H1 (cell line): ENCODE measurements at regions not wholly inside any gene's neighbourhood (a gene's known extent, or its start where the extent isn't known, plus 50 kb on each side); places are given as distances from the start of the nearest gene placed in this dataset.
"Not testable (repeated sequence)": the region's sequence is repeated elsewhere in the genome, so short reads cannot be mapped to it uniquely, and the experiment has no call there.

Source experiments
- CTCF ChIA-PET: fragments of 300-600 bp; sonication (Branson Sonifier 250); formaldehyde crosslinking; loops from one replicate; lab custom pipeline; 2021; ENCODE audit not compliant: partially characterized antibody; lab: Charles Lee
- POLR2A ChIA-PET: fragments of 300-600 bp; sonication (Branson Sonifier 250); formaldehyde crosslinking; loops from one replicate; lab custom pipeline; 2021; ENCODE audit warnings: inconsistent platforms; ENCODE audit not compliant: partially characterized antibody; lab: Charles Lee
- DNase-seq, 2 experiments: peaks; one replicate each; pipeline versions ENCODE4 v3.0.0 to v3.0.0-alpha.2; 2010 to 2022; ENCODE audit warnings: low spot score in 2 of 2, low read depth in 1 of 2, mixed read lengths in 1 of 2
- FAIRE-seq: peaks from 2 replicates; lab custom pipeline; 2011; peaks lifted over from hg19 to GRCh38; lab: Jason Lieb, UNC
- H2AFZ ChIP-seq: 2 replicates; pipeline ENCODE4 v1.8.1; 2012; ENCODE audit warnings: low read length, inconsistent platforms
- H2AK5ac ChIP-seq: 2 replicates; pipeline ENCODE4 v1.6.1; 2013; ENCODE audit warnings: low read depth, low read length
- H2BK120ac ChIP-seq: replicated peaks from 2 replicates; pipeline ENCODE3; 2013; ENCODE audit warnings: low read depth, low read length, inconsistent platforms
- H2BK12ac ChIP-seq: 2 replicates; pipeline ENCODE4 v1.6.1; 2013; ENCODE audit warnings: low read depth, low read length
- H2BK15ac ChIP-seq: 2 replicates; pipeline ENCODE4 v1.6.1; 2013; ENCODE audit warnings: low read length
- H2BK20ac ChIP-seq: 2 replicates; pipeline ENCODE4 v1.6.1; 2013; ENCODE audit warnings: low read length
- H2BK5ac ChIP-seq: 2 replicates; pipeline ENCODE4 v1.6.1; 2013; ENCODE audit warnings: low read depth, low read length
- H3K14ac ChIP-seq: 2 replicates; pipeline ENCODE4 v1.6.1; 2013; ENCODE audit warnings: inconsistent platforms; ENCODE audit not compliant: insufficient read length
- H3K18ac ChIP-seq: 2 replicates; pipeline ENCODE4 v1.6.1; 2013; ENCODE audit warnings: low read length; ENCODE audit errors: extremely low read depth
- H3K23ac ChIP-seq: 2 replicates; pipeline ENCODE4 v1.6.1; 2013; ENCODE audit warnings: inconsistent platforms; ENCODE audit not compliant: insufficient read length
- H3K23me2 ChIP-seq: 2 replicates; pipeline ENCODE4 v1.6.1; 2013; ENCODE audit warnings: low read depth, low read length
- H3K27ac ChIP-seq: 2 replicates; pipeline ENCODE4 v1.6.1; 2011; ENCODE audit warnings: low read depth, low read length, inconsistent platforms
- H3K27me3 ChIP-seq, 4 experiments: replicated peaks in 1 of 4; 1 replicate in 1 of 4; 2 replicates in 3 of 4; pipeline versions ENCODE4 v1.6.1 to v1.8.1; 2011 to 2013; ENCODE audit warnings: low read length in 3 of 4, mild to moderate bottlenecking in 3 of 4, inconsistent platforms in 2 of 4, mixed read lengths in 2 of 4, moderate library complexity in 1 of 4; ENCODE audit not compliant: control insufficient read depth in 3 of 4, insufficient read depth in 3 of 4; ENCODE audit errors: extremely low read depth in 1 of 4
- H3K36me3 ChIP-seq, 4 experiments: 2 replicates each; pipeline versions ENCODE4 v1.6.1 to v1.8.1; 2011 to 2013; ENCODE audit warnings: mild to moderate bottlenecking in 4 of 4, low read length in 3 of 4, moderate library complexity in 2 of 4, control low read depth in 1 of 4, inconsistent platforms in 1 of 4; ENCODE audit not compliant: insufficient read depth in 4 of 4, control insufficient read depth in 2 of 4
- H3K4ac ChIP-seq: replicated peaks from 2 replicates; pipeline ENCODE3; 2013; ENCODE audit warnings: low read length, low read depth, mixed read lengths, inconsistent platforms; ENCODE audit not compliant: insufficient read length
- H3K4me1 ChIP-seq, 4 experiments: replicated peaks in 1 of 4; 1 replicate in 1 of 4; 2 replicates in 3 of 4; pipeline versions ENCODE4 v1.6.1 to v1.8.1; 2011 to 2013; ENCODE audit warnings: low read length in 3 of 4, inconsistent platforms in 2 of 4, mixed read lengths in 1 of 4; ENCODE audit not compliant: insufficient read depth in 4 of 4, control insufficient read depth in 3 of 4
- H3K4me2 ChIP-seq, 2 experiments: 2 replicates each; pipeline versions ENCODE4 v1.6.1 to v1.8.1; 2011 to 2013; ENCODE audit warnings: low read depth in 2 of 2, low read length in 2 of 2, control low read depth in 1 of 2, inconsistent platforms in 1 of 2, mild to moderate bottlenecking in 1 of 2; ENCODE audit not compliant: insufficient read depth in 1 of 2
- H3K4me3 ChIP-seq, 4 experiments: fragments of 200-600, 300-600 bp in 1 of 4; sonication (generic), shearing (Covaris generic), sonication (Bioruptor Twin) in 1 of 4; 2 replicates each; pipeline versions ENCODE4 v1.5.1 to v1.8.1; 2011 to 2016; ENCODE audit warnings: low read length in 4 of 4, low read depth in 3 of 4, control low read depth in 2 of 4, inconsistent platforms in 2 of 4, mild to moderate bottlenecking in 2 of 4, mixed read lengths in 1 of 4, moderate library complexity in 1 of 4; ENCODE audit not compliant: insufficient read depth in 2 of 4; ENCODE audit errors: extremely low read depth in 1 of 4
- H3K56ac ChIP-seq: replicated peaks from 2 replicates; pipeline ENCODE3; 2013; ENCODE audit warnings: low read depth, mild to moderate bottlenecking, mixed read lengths, low read length, inconsistent platforms; ENCODE audit not compliant: insufficient read length
- H3K79me1 ChIP-seq: 2 replicates; pipeline ENCODE4 v1.6.1; 2013; ENCODE audit warnings: low read depth, low read length, control low read depth
- H3K79me2 ChIP-seq, 2 experiments: 2 replicates each; pipeline versions ENCODE4 v1.6.1 to v1.8.1; 2012 to 2013; ENCODE audit warnings: low read length in 2 of 2, mild to moderate bottlenecking in 2 of 2, inconsistent platforms in 1 of 2; ENCODE audit not compliant: insufficient read depth in 2 of 2, control insufficient read depth in 1 of 2
- H3K9ac ChIP-seq, 4 experiments: replicated peaks in 1 of 4; 1 replicate in 1 of 4; 2 replicates in 3 of 4; pipeline versions ENCODE4 v1.6.1 to v1.8.1; 2011 to 2013; ENCODE audit warnings: low read depth in 3 of 4, low read length in 3 of 4, control low read depth in 2 of 4, mild to moderate bottlenecking in 2 of 4, moderate library complexity in 2 of 4, inconsistent platforms in 1 of 4; ENCODE audit errors: extremely low read depth in 1 of 4
- H3K9me3 ChIP-seq, 2 experiments: 2 replicates each; pipeline versions ENCODE4 v1.6.1 to v1.8.1; 2012 to 2013; ENCODE audit warnings: mild to moderate bottlenecking in 2 of 2, moderate library complexity in 2 of 2, control low read depth in 1 of 2, inconsistent platforms in 1 of 2, low read depth in 1 of 2, low read length in 1 of 2, mixed read lengths in 1 of 2; ENCODE audit not compliant: insufficient read depth in 2 of 2
- H4K20me1 ChIP-seq, 2 experiments: replicated peaks in 1 of 2; 2 replicates each; pipeline versions ENCODE3 to v1.8.1; 2011 to 2013; ENCODE audit warnings: inconsistent platforms in 2 of 2, low read length in 2 of 2, mild to moderate bottlenecking in 1 of 2; ENCODE audit not compliant: insufficient read depth in 2 of 2, control insufficient read depth in 1 of 2
- H4K5ac ChIP-seq: 2 replicates; pipeline ENCODE4 v1.6.1; 2013; ENCODE audit warnings: low read length, low read depth, mixed read lengths, inconsistent platforms; ENCODE audit not compliant: insufficient read length
- H4K8ac ChIP-seq: 2 replicates; pipeline ENCODE4 v1.8.0; 2013; ENCODE audit warnings: mild to moderate bottlenecking, moderate library complexity, low read length, inconsistent platforms; ENCODE audit not compliant: insufficient read depth; ENCODE audit errors: extremely low read depth
- H4K91ac ChIP-seq: replicated peaks from 2 replicates; pipeline ENCODE3; 2013; ENCODE audit warnings: low read length, mixed read lengths, inconsistent platforms; ENCODE audit not compliant: insufficient read length
- WGBS, 2 experiments: shearing (Covaris generic) in 1 of 2; methylation state at CpG; one replicate each; pipeline versions ENCODE4 v1.1.6 to v1.1.7; 2013 to 2015; ENCODE audit warnings: low lambda C conversion rate in 2 of 2, mixed read lengths in 2 of 2, inconsistent platforms in 1 of 2, low coverage in 1 of 2, missing lambda C conversion rate in 1 of 2; ENCODE audit not compliant: insufficient replicate concordance in 2 of 2, insufficient coverage in 1 of 2, insufficient read length in 1 of 2; ENCODE audit errors: extremely low coverage in 1 of 2, missing lambda C conversion rate in 1 of 2; 5-methylcytosine and 5-hydroxymethylcytosine counted together

GRCh38 chr6:27194453-27194852 is 53.0 kb upstream of the PRSS16 start:
- H3K27me3 ChIP-seq, H3K23me2 ChIP-seq, H3K9me3 ChIP-seq, H4K91ac ChIP-seq, POLR2A ChIA-PET, H3K4me2 ChIP-seq, H3K18ac ChIP-seq, H3K23ac ChIP-seq, H3K9ac ChIP-seq, H4K20me1 ChIP-seq, FAIRE-seq, H4K5ac ChIP-seq, DNase-seq, H2AFZ ChIP-seq, H3K14ac ChIP-seq, H3K27ac ChIP-seq, H4K8ac ChIP-seq, H3K79me1 ChIP-seq, H3K36me3 ChIP-seq, H2AK5ac ChIP-seq, H3K4me1 ChIP-seq, H2BK20ac ChIP-seq, H3K4me3 ChIP-seq, H2BK12ac ChIP-seq, H2BK5ac ChIP-seq, H2BK15ac ChIP-seq, H3K56ac ChIP-seq, H3K79me2 ChIP-seq, H3K4ac ChIP-seq, H2BK120ac ChIP-seq: not testable (repeated sequence)
- 89% methylated on average over 4 of the region's 4 CpGs; no CpG with 5 or more reads in 1 of the 2 experiments for WGBS, 2 experiments
- CTCF ChIA-PET, result interaction anchor here (1.0 to 1.7 kb wide), 3 partner anchors 10 to 33 kb away, joined by 4 to 5 read pairs (median 5); no protein-coding TSS in a partner anchor

DNA sequence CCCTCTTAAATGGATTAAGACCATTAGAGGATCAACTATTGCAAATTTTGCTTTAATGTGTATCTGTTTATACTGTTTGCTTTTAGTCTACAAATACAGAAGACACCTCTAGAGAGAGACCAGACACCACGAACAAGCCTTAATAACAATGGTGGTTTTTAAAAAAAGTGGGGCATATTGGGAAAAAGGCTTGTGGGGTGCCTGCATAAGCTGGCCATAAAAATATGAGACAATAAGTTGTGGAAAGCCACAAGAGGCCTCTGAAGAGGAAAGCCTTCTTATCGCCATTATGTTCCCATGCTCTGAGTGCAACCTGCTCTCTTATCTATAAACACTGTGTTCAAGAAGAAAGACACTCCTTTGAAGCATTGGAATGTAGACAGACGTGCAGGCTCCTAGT is 52.0 kb upstream of the PRSS16 start:
- H4K20me1 ChIP-seq, H3K9me3 ChIP-seq, H2BK5ac ChIP-seq, FAIRE-seq, H2BK120ac ChIP-seq, H3K4me2 ChIP-seq, H2BK12ac ChIP-seq, H4K91ac ChIP-seq, H3K56ac ChIP-seq, H3K4me3 ChIP-seq, H3K4ac ChIP-seq, H4K8ac ChIP-seq, DNase-seq, H3K18ac ChIP-seq, H3K9ac ChIP-seq, H3K27ac ChIP-seq, H2BK20ac ChIP-seq, H3K4me1 ChIP-seq, H3K23me2 ChIP-seq, H4K5ac ChIP-seq, H3K14ac ChIP-seq, H3K27me3 ChIP-seq, H3K23ac ChIP-seq, H3K79me1 ChIP-seq, H2AFZ ChIP-seq, H2AK5ac ChIP-seq, H2BK15ac ChIP-seq, H3K36me3 ChIP-seq, H3K79me2 ChIP-seq: not testable (repeated sequence)
- ChIA-PET POLR2A (interaction anchor here (1.5 kb wide), 1 partner anchor 49 kb away, joined by 3 read pairs; a partner anchor contains a TSS), CTCF (interaction anchor here (1.0 to 1.7 kb wide), 4 partner anchors 11 to 557 kb away, joined by 3 to 5 read pairs (median 4); no protein-coding TSS in a partner anchor)
- WGBS, 2 experiments, result 90% methylated on average over 3 of the region's 3 CpGs; no CpG with 5 or more reads in 1 of the 2 experiments
